DND-41 (cell line): ENCODE measurements at regions not wholly inside any gene's neighbourhood (a gene's known extent, or its start where the extent isn't known, plus 50 kb on each side); places are given as distances from the start of the nearest gene placed in this dataset.

ENCODE experiments used
- EZH2 ChIP-seq: IDR thresholded peaks from 3 replicates; pipeline ENCODE4 v1.6.1; 2012; ENCODE audit warnings: borderline replicate concordance, low read depth, mild to moderate bottlenecking, moderate library complexity, low read length, inconsistent platforms; ENCODE audit not compliant: severe bottlenecking
- TF ChIP-seq, protein P1 (sequence below): IDR thresholded peaks from 2 replicates; pipeline ENCODE4 v1.5.1; 2012; ENCODE audit warnings: borderline replicate concordance, low read length, moderate library complexity, mild to moderate bottlenecking; ENCODE audit not compliant: poor library complexity, severe bottlenecking; ENCODE audit errors: extremely low read depth

DNA sequence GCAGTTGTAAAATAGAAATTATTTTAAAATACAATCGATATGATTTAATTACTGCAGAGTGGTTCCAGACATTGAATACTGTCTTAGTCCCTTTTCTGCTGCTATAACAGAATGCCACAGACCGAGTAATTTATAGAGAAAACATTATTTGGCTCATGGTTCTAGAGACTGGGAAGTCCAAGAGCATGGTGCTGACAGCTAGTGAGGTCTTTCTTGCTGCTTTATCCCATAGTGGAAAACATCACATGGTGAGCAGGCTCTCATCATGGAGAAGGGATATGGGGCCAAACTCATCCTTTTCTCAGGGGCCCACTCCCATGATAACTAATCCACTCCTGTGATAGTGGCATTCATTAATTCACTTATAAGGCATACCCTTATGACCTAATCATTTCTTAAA is 120.0 kb upstream of the TBL1XR1 start:
- TF ChIP-seq, protein P1, sequence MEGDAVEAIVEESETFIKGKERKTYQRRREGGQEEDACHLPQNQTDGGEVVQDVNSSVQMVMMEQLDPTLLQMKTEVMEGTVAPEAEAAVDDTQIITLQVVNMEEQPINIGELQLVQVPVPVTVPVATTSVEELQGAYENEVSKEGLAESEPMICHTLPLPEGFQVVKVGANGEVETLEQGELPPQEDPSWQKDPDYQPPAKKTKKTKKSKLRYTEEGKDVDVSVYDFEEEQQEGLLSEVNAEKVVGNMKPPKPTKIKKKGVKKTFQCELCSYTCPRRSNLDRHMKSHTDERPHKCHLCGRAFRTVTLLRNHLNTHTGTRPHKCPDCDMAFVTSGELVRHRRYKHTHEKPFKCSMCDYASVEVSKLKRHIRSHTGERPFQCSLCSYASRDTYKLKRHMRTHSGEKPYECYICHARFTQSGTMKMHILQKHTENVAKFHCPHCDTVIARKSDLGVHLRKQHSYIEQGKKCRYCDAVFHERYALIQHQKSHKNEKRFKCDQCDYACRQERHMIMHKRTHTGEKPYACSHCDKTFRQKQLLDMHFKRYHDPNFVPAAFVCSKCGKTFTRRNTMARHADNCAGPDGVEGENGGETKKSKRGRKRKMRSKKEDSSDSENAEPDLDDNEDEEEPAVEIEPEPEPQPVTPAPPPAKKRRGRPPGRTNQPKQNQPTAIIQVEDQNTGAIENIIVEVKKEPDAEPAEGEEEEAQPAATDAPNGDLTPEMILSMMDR: no peak
- TF ChIP-seq EZH2: no peak
